ENCODE measurements at regions not wholly inside any gene's neighbourhood (a gene's known extent, or its start where the extent isn't known, plus 50 kb on each side); places are given as distances from the start of the nearest gene placed in this dataset.
"Not testable (repeated sequence)": the region's sequence is repeated elsewhere in the genome, so short reads cannot be mapped to it uniquely, and the experiment has no call there.

- no peak overlapping the region for H3K4me3 ChIP-seq (ENCODE audit: insufficient read length, low read depth)
- H3K27me3 ChIP-seq (ENCODE audit: insufficient read depth, insufficient read length): no peaks in the 10 kb centered on the region
- no peaks in the 10 kb centered on the region for H3K36me3 ChIP-seq (ENCODE audit: insufficient read depth, insufficient read length, low read length)
- peak; percentile 80 for DNase-seq (ENCODE audit: low read depth, low spot score)
- TF ChIP-seq ZNF274 (IDR thresholded peaks at IDR 0.05; ENCODE audit: low read depth, low read length) (no peak), YY1 (IDR thresholded peaks at IDR 0.05; ENCODE audit: insufficient read depth, insufficient read length) (no peak), SUZ12 (IDR thresholded peaks at IDR 0.05; ENCODE audit: extremely low read depth, insufficient read depth, insufficient read length) (no peak)
- H3K4me1 ChIP-seq (ENCODE audit: insufficient read depth, insufficient read length): peaks cover 6% of the 10 kb centered on the region
- H3K9me3 ChIP-seq (ENCODE audit: insufficient read depth, low read length): peaks cover 49% of the 10 kb centered on the region; the same call in 1 of the 2 replicates
- H3K9ac ChIP-seq (ENCODE audit: insufficient read length, low read depth): no peak overlapping the region
Observed at GRCh38 chr3:137866933-137867332, 102.8 kb downstream of the SOX14 start.

GRCh38 chr3:137867611-137868010, 103.5 kb downstream of the SOX14 start:
- H3K9me3 ChIP-seq (ENCODE audit: insufficient read depth, low read length): peaks cover 52% of the 10 kb centered on the region; the same call in 1 of the 2 replicates
- no peaks in the 10 kb centered on the region for H3K36me3 ChIP-seq (ENCODE audit: insufficient read depth, insufficient read length, low read length)
- no peak overlapping the region for H3K4me3 ChIP-seq (ENCODE audit: insufficient read length, low read depth)
- H3K4me1 ChIP-seq (ENCODE audit: insufficient read depth, insufficient read length): peaks cover 6% of the 10 kb centered on the region
- no peak for DNase-seq (ENCODE audit: low read depth, low spot score)
- TF ChIP-seq YY1 (IDR thresholded peaks at IDR 0.05; ENCODE audit: insufficient read depth, insufficient read length) (no peak), SUZ12 (IDR thresholded peaks at IDR 0.05; ENCODE audit: extremely low read depth, insufficient read depth, insufficient read length) (no peak)
- H3K9ac ChIP-seq (ENCODE audit: insufficient read length, low read depth): no peak overlapping the region
- no peaks in the 10 kb centered on the region for H3K27me3 ChIP-seq (ENCODE audit: insufficient read depth, insufficient read length)

- Histone ChIP-seq H3K9ac (ENCODE audit: insufficient read length, low read depth) (no peak overlapping the region), H3K36me3 (ENCODE audit: insufficient read depth, insufficient read length, low read length) (no peaks in the 10 kb centered on the region), H3K4me3 (ENCODE audit: insufficient read length, low read depth) (no peak overlapping the region), H3K9me3 (ENCODE audit: insufficient read depth, low read length) (peaks cover 52% of the 10 kb centered on the region; the same call in 1 of the 2 replicates), H3K4me1 (ENCODE audit: insufficient read depth, insufficient read length) (peaks cover 6% of the 10 kb centered on the region), H3K27me3 (ENCODE audit: insufficient read depth, insufficient read length) (no peaks in the 10 kb centered on the region)
- DNase-seq (ENCODE audit: low read depth, low spot score): no peak
- no peak for TF ChIP-seq YY1 (IDR thresholded peaks at IDR 0.05; ENCODE audit: insufficient read depth, insufficient read length)
- TF ChIP-seq ZNF274 (IDR thresholded peaks at IDR 0.05; ENCODE audit: low read depth, low read length): no peak
- no peak for TF ChIP-seq SUZ12 (IDR thresholded peaks at IDR 0.05; ENCODE audit: extremely low read depth, insufficient read depth, insufficient read length)
Observed at GRCh38 chr3:137869022-137869421, 104.9 kb downstream of the SOX14 start.

- H3K4me3 ChIP-seq (ENCODE audit: insufficient read length, low read depth); H3K4me1 ChIP-seq (ENCODE audit: insufficient read depth, insufficient read length); DNase-seq (ENCODE audit: low read depth, low spot score); H3K36me3 ChIP-seq (ENCODE audit: insufficient read depth, insufficient read length, low read length); H3K9ac ChIP-seq (ENCODE audit: insufficient read length, low read depth); H3K27me3 ChIP-seq (ENCODE audit: insufficient read depth, insufficient read length): not testable (repeated sequence)
- peaks cover 31% of the 10 kb centered on the region; the same call in 1 of the 2 replicates for H3K9me3 ChIP-seq (ENCODE audit: insufficient read depth, low read length)
Observed at GRCh38 chr3:137872589-137872988, 108.5 kb downstream of the SOX14 start.

- H3K9me3 ChIP-seq (ENCODE audit: insufficient read depth, low read length); H3K27me3 ChIP-seq (ENCODE audit: insufficient read depth, insufficient read length); H3K9ac ChIP-seq (ENCODE audit: insufficient read length, low read depth); H3K4me3 ChIP-seq (ENCODE audit: insufficient read length, low read depth); H3K4me1 ChIP-seq (ENCODE audit: insufficient read depth, insufficient read length); H3K36me3 ChIP-seq (ENCODE audit: insufficient read depth, insufficient read length, low read length): not testable (repeated sequence)
- peak; percentile 3 for DNase-seq (ENCODE audit: low read depth, low spot score)
Observed at GRCh38 chr3:137896842-137897241, 113.1 kb upstream of the CLDN18 start.

- Histone ChIP-seq H3K27me3 (ENCODE audit: insufficient read depth, insufficient read length) (no peaks in the 10 kb centered on the region), H3K4me3 (ENCODE audit: insufficient read length, low read depth) (no peak overlapping the region), H3K4me1 (ENCODE audit: insufficient read depth, insufficient read length) (no peaks in the 10 kb centered on the region), H3K9me3 (ENCODE audit: insufficient read depth, low read length) (no peaks in the 10 kb centered on the region), H3K9ac (ENCODE audit: insufficient read length, low read depth) (no peak overlapping the region), H3K36me3 (ENCODE audit: insufficient read depth, insufficient read length, low read length) (no peaks in the 10 kb centered on the region)
- TF ChIP-seq YY1 (IDR thresholded peaks at IDR 0.05; ENCODE audit: insufficient read depth, insufficient read length): no peak
- no peak for TF ChIP-seq SUZ12 (IDR thresholded peaks at IDR 0.05; ENCODE audit: extremely low read depth, insufficient read depth, insufficient read length)
- no peak for TF ChIP-seq ZNF274 (IDR thresholded peaks at IDR 0.05; ENCODE audit: low read depth, low read length)
- no peak for DNase-seq (ENCODE audit: low read depth, low spot score)
Observed at GRCh38 chr3:137906985-137907649, 102.8 kb upstream of the CLDN18 start.

- Histone ChIP-seq H3K4me3 (ENCODE audit: insufficient read length, low read depth) (no peak overlapping the region), H3K9me3 (ENCODE audit: insufficient read depth, low read length) (no peaks in the 10 kb centered on the region), H3K4me1 (ENCODE audit: insufficient read depth, insufficient read length) (no peaks in the 10 kb centered on the region), H3K27me3 (ENCODE audit: insufficient read depth, insufficient read length) (no peaks in the 10 kb centered on the region), H3K36me3 (ENCODE audit: insufficient read depth, insufficient read length, low read length) (no peaks in the 10 kb centered on the region), H3K9ac (ENCODE audit: insufficient read length, low read depth) (no peak overlapping the region)
- DNase-seq (ENCODE audit: low read depth, low spot score): no peak
- TF ChIP-seq YY1 (IDR thresholded peaks at IDR 0.05; ENCODE audit: insufficient read depth, insufficient read length) (no peak), ZNF274 (IDR thresholded peaks at IDR 0.05; ENCODE audit: low read depth, low read length) (no peak)
Observed at GRCh38 chr3:137924628-137925027, 85.3 kb upstream of the CLDN18 start.

GRCh38 chr3:137925080-137925479, 84.9 kb upstream of the CLDN18 start:
- no peak for DNase-seq (ENCODE audit: low read depth, low spot score)

More at GRCh38 chr3:137925080-137925479, 84.9 kb upstream of the CLDN18 start:
- H3K4me3 ChIP-seq (ENCODE audit: insufficient read length, low read depth): no peak overlapping the region
- H3K9me3 ChIP-seq (ENCODE audit: insufficient read depth, low read length): no peaks in the 10 kb centered on the region
- H3K9ac ChIP-seq (ENCODE audit: insufficient read length, low read depth): no peak overlapping the region
- no peaks in the 10 kb centered on the region for H3K27me3 ChIP-seq (ENCODE audit: insufficient read depth, insufficient read length)
- no peaks in the 10 kb centered on the region for H3K36me3 ChIP-seq (ENCODE audit: insufficient read depth, insufficient read length, low read length)
- H3K4me1 ChIP-seq (ENCODE audit: insufficient read depth, insufficient read length): no peaks in the 10 kb centered on the region
- TF ChIP-seq YY1 (IDR thresholded peaks at IDR 0.05; ENCODE audit: insufficient read depth, insufficient read length): no peak
- no peak for TF ChIP-seq ZNF274 (IDR thresholded peaks at IDR 0.05; ENCODE audit: low read depth, low read length)
- TF ChIP-seq SUZ12 (IDR thresholded peaks at IDR 0.05; ENCODE audit: extremely low read depth, insufficient read depth, insufficient read length): no peak

Measured in NT2/D1 (cell line).